GM18498 (cell line): ENCODE measurements at regions not wholly inside any gene's neighbourhood (a gene's known extent, or its start where the extent isn't known, plus 50 kb on each side); places are given as distances from the start of the nearest gene placed in this dataset.

Experiments used
- ATAC-seq: cut with Tn5 transposase; IDR thresholded peaks from one replicate; pipeline ENCODE4 v1.9.1; 2021; ENCODE audit warnings: mild to moderate bottlenecking, moderate library complexity; ENCODE audit not compliant: unreplicated experiment

- peak; percentile 70 for ATAC-seq
Measured at GRCh38 chr11:87972133-87972532, 203.1 kb downstream of the RAB38 start.

GRCh38 chr11:87971354-87971753 lies 203.9 kb downstream of the RAB38 start:
- no peak for ATAC-seq

DNA sequence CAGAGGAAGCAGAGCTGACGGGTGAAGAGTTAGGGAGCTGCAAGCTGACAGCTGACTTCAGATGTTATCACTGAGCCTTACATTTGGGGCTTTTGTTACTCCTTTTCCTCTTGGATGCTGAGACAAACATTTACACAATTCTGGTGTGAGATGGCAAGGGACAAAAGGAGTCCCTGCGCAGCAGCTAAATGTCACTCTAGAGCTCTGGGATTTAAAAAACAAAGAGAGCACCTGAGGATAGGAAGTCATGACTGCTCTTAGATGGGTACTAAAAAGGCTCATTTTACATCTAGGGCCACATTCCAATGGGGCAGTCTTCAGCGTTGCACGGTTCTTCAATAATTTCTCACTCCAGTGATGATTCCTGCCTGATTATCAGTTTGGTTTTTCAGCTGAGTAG lies 204.5 kb downstream of the RAB38 start:
- no peak for ATAC-seq

DNA sequence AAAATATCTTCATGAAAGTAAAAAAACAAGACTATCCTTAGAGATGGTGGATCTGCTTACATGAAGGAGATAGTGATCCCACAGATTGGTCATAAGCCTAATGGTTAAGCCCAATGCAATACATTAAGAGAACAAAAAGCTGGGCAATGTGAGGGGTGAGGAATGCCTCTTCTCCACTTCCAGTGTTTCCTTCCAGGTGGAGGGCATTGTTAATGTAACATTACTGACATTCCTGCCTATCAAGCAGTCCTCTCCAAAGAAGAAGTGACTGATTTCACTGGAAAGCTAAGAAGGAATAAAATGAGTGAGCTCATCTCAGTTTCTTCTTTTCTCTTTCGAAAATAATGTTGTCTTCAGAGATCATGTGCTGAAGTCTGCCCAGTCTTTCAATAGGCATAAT lies 207.8 kb downstream of the RAB38 start:
- no peak for ATAC-seq

DNA sequence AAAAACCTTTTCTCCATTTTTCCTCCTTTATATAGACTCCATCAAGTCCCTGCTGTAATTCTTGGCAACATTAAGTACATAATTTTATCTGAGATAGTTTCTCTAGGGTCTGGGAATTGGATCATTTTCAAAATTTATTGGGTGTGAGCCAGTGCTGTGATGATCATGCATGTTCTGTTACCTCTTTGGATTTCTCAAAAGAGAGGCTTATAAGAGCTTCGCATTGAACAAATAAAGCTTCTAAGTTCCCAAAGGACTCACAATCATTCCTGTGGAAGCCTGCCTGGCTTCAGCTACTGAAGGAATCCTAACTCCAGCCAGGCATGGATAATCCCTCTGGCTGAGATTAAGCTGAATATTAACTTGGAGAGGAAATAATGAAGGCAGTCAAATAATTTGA lies 208.5 kb downstream of the RAB38 start:
- ATAC-seq, result no peak

GRCh38 chr11:87966216-87966615 lies 209.0 kb downstream of the RAB38 start:
- no peak for ATAC-seq

GRCh38 chr11:87961606-87962005 lies 213.6 kb downstream of the RAB38 start:
- no peak for ATAC-seq

DNA sequence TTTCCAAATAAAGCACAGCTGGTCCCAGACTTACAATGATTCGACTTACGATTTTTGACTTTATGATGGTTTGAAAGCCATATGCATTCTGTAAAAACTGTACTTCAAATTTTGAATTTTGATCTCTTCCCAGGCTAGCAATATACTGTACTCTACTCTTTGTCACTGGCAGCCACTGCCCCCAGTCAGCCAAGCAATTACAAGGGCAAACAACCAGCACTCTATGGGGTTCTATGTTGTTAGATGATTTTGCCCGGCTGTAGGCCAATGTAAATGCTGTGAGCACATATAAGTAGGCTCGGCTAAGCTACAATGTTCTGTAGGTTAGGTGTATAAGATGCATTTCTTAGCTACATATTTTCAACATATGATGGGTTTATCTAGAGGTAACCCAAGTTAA lies 217.3 kb downstream of the RAB38 start:
- ATAC-seq, result no peak

DNA sequence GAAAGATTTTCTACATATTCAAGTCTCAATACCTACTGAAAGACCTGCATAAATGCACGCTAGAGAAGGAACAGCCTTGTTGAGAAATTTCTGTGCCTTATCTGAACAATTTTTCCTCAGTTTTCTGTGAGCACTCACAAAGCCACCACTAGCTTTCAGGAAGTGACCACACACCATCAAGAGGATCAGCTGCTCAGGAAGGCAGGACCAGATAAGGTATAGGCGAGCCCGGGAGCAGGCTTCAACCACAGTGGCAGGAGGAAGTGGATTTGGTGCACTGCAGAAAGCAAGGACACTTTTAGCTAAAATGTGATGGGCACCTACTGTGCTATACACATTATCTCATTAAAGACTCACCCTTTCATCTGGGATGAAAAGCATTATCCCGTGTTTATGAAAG lies 220.8 kb downstream of the RAB38 start:
- ATAC-seq, result no peak

- no peak for ATAC-seq
Measured at GRCh38 chr11:87942786-87943185, 232.5 kb downstream of the RAB38 start.

DNA sequence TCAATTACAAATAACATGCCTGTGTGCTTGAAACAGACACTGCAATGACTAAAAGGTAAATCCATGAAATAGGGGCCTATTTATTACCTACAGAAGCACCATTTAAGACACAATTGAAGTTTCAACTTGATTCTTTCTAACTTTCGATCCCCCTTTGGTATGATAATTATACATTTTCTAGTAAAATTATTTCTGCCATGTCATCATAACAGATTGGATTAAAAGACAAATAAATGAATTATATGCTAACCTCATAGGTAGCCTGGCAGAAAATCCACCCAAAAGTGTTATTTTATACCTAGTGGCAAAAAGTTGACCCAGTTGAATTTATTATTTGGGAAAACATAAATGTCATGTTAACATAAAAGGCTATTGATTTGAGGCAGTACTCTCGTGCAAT lies 241.1 kb downstream of the RAB38 start:
- ATAC-seq, result no peak

GRCh38 chr11:87926250-87926970 lies 248.8 kb downstream of the RAB38 start:
- no peak for ATAC-seq

- no peak for ATAC-seq
Measured at GRCh38 chr11:87924125-87924524, 251.1 kb downstream of the RAB38 start.

GRCh38 chr11:87917111-87917510 lies 258.1 kb downstream of the RAB38 start:
- ATAC-seq, result no peak

DNA sequence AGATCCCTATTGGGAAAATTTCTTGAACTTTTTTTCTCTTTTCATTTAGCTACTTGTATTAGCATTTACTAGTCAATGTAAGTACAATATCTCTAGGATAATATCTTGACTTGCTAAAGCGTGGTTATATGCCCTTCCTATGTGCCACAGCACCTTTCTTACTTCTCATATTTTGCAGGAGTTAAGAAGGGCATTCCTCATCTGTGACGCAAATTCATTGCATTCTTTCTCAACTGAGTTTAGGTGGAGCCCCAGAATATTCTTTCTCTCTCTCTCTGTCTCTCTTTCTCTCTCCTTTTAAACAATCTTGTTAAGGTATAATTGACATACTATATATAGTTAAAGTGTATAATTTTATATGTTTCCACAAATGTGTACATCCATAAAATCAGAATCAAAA lies 266.1 kb downstream of the RAB38 start:
- no peak for ATAC-seq

GRCh38 chr11:87908086-87908485 lies 267.2 kb downstream of the RAB38 start:
- no peak for ATAC-seq

GRCh38 chr11:87903345-87903744 lies 271.9 kb downstream of the RAB38 start:
- no peak for ATAC-seq

GRCh38 chr11:87901341-87901740 lies 273.9 kb downstream of the RAB38 start:
- no peak for ATAC-seq

DNA sequence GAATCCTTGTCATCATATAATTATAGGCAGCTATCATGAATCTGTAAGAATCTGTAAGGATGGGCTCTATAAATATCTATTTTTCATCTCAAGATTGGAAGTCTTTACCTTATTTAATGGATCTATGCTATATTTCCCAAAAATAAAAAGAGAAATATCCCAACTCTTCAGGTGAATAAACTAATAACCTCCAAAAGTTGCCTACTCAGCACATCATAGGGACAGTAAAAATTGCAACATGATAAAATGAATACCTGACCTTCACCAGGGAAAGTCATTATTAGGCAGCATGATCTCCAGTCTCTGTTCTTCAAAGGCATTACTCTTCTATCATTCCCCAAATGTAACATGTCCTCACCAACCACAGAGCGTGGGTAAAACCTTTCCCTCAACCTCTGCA lies 277.3 kb downstream of the RAB38 start:
- ATAC-seq, result no peak

DNA sequence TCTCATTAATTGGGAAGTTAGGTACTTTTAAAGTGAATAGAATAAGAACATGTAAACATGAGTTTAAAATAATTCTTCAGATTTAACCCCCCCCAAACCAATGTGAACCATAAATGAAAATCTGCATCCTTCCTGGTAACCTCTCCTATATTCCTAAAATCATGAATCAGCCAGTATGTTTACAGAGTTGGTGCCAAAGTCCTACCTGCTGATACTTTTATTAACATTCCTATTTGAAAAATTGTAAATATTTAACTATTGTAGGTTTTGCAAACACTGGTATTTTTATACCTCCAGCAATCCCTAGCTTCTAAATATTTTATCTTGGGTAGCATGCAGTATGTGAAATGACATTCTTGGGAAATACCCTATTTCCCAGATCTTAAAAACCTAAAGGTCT lies 278.2 kb downstream of the RAB38 start:
- ATAC-seq, result no peak

- ATAC-seq, result no peak
Measured at GRCh38 chr11:87894961-87895360, 280.3 kb downstream of the RAB38 start.

GRCh38 chr11:87892291-87892690 lies 283.0 kb downstream of the RAB38 start:
- ATAC-seq, result no peak

DNA sequence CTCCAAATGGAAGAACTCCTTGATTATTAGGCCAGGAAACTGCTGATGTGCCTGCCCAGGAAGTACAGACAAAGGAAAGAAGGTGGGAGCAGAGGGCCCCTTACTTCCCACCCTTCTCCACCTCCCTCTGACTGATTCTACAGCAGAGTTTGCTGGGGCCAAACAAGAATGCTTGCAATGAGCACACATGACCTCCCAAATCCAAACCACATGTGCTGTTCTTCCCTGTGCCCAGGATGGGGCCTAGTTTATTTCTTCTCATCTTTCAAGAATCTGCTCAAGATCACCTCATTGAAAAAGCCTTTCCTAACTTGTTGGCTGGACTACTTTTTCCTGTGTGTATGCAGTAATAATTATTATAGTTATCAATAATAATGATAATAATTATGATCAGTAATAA lies 286.1 kb downstream of the RAB38 start:
- no peak for ATAC-seq
